ENCODE measurements at regions not wholly inside any gene's neighbourhood (a gene's known extent, or its start where the extent isn't known, plus 50 kb on each side); places are given as distances from the start of the nearest gene placed in this dataset.

GRCh38 chr5:17443333-17444130, 54.5 kb upstream of the TAF11L2 start:
- no peak for TF ChIP-seq POLR2A (IDR thresholded peaks at IDR 0.05)
- TF ChIP-seq, protein P1, sequence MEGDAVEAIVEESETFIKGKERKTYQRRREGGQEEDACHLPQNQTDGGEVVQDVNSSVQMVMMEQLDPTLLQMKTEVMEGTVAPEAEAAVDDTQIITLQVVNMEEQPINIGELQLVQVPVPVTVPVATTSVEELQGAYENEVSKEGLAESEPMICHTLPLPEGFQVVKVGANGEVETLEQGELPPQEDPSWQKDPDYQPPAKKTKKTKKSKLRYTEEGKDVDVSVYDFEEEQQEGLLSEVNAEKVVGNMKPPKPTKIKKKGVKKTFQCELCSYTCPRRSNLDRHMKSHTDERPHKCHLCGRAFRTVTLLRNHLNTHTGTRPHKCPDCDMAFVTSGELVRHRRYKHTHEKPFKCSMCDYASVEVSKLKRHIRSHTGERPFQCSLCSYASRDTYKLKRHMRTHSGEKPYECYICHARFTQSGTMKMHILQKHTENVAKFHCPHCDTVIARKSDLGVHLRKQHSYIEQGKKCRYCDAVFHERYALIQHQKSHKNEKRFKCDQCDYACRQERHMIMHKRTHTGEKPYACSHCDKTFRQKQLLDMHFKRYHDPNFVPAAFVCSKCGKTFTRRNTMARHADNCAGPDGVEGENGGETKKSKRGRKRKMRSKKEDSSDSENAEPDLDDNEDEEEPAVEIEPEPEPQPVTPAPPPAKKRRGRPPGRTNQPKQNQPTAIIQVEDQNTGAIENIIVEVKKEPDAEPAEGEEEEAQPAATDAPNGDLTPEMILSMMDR (IDR thresholded peaks at IDR 0.05), result no peak

All from breast epithelium (tissue), 3 donors.